Heart left ventricle (tissue), 16 donors: ENCODE measurements at regions not wholly inside any gene's neighbourhood (a gene's known extent, or its start where the extent isn't known, plus 50 kb on each side); places are given as distances from the start of the nearest gene placed in this dataset.

Experiments
- ATAC-seq, 4 donors: fragments of 200-7000 bp; cut with Tn5 transposase; one replicate each; pipeline ENCODE4 v1.9.1; 2020 to 2022; ENCODE audit warnings: moderate library complexity in 4 of 4, mild to moderate bottlenecking in 3 of 4, moderate number of reproducible peaks in 1 of 4
- DNase-seq, 5 donors: peaks; one replicate each; pipeline ENCODE4 v3.0.0-alpha.2; 2020
- H3K27ac ChIP-seq, 12 donors: fragments of 200-600 bp; sonication (generic) in 4 of 12; one replicate each; pipeline versions ENCODE4 v1.5.0 to v1.8.0; 2016 to 2022; ENCODE audit warnings: mild to moderate bottlenecking in 2 of 12
- H3K27me3 ChIP-seq, 9 donors: fragments of 200-600 bp; sonication (generic) in 2 of 9; one replicate each; pipeline versions ENCODE4 v1.5.1 to v1.8.0; 2016 to 2022; ENCODE audit warnings: mild to moderate bottlenecking in 3 of 9
- H3K36me3 ChIP-seq, 9 donors: fragments of 200-600 bp; sonication (generic) in 2 of 9; one replicate each; pipeline versions ENCODE4 v1.5.0 to v1.8.0; 2018 to 2022; ENCODE audit warnings: mild to moderate bottlenecking in 2 of 9
- H3K4me1 ChIP-seq, 12 donors: fragments of 200-600 bp; sonication (generic) in 4 of 12; one replicate each; pipeline versions ENCODE4 v1.5.0 to v1.8.0; 2016 to 2022; ENCODE audit warnings: mild to moderate bottlenecking in 3 of 12
- H3K4me3 ChIP-seq, 12 donors: fragments of 200-600 bp; sonication (generic) in 4 of 12; one replicate each; pipeline versions ENCODE4 v1.5.0 to v1.8.0; 2017 to 2022; ENCODE audit warnings: mild to moderate bottlenecking in 9 of 12, moderate library complexity in 4 of 12
- H3K9me3 ChIP-seq, 12 donors: fragments of 200-600 bp; sonication (generic) in 4 of 12; one replicate each; pipeline versions ENCODE4 v1.5.0 to v1.8.0; 2016 to 2022; ENCODE audit warnings: mild to moderate bottlenecking in 1 of 12
- POLR2A ChIP-seq, 2 donors: fragments of 450-650 bp; IDR thresholded peaks; one replicate each; pipeline ENCODE4 v1.6.1; 2017; ENCODE audit warnings: antibody characterized with exemption in 2 of 2, mild to moderate bottlenecking in 2 of 2, moderate library complexity in 2 of 2
- WGBS, 4 donors: extraction: QIAGEN DNeasy Blood & Tissue Kit in 2 of 4; methylation state at CpG; one replicate each; pipeline versions ENCODE4 v1.1.5 to v1.1.7; 2013 to 2018; 5-methylcytosine and 5-hydroxymethylcytosine counted together
- intact Hi-C, 10 donors: fragments of 100-400 bp; cut with DNase I; formaldehyde crosslinking; loops; one replicate each; pipeline versions ENCODE4 v1.11.1 to v1.14.2; 2022
- TF ChIP-seq, protein P1 (sequence below), 12 donors: fragments of 200-600 bp; sonication (generic) in 4 of 12; IDR thresholded peaks; one replicate each; pipeline versions ENCODE4 v1.5.0 to v1.8.0; 2018 to 2022; ENCODE audit warnings: antibody characterized with exemption in 12 of 12, mild to moderate bottlenecking in 5 of 12
- donor health status: ischemic (EF 13 %, LVEDD 7.1; RV severe dilation, severe dysfunction).
- donor health status: healthy with polysubstance abuse.
- donor health status: DM: no; HTN: yes; CAD: no.
- donor health status: DM: no; HTN: no; CAD: no.
- donor health status: ischemic (EF 25% LVEDD 6.9; RV normal size, moderate dysfunction).
- donor health status: ischemic (EF 25% LVEDD 5.7; RV mildly dilated, moderate dysfunction).
- donor health status: healthy.
- donor health status: DM: yes; HTN: yes; CAD: no.
- donor health status: ischemic (EF 35%, LVEDD 5.7; RV mildly dilated, moderate dysfunction).
- donor health status: nonischemic (EF 11% LVEDD 7.7; RV severe dilation, severe dysfunction).
- donor health status: DM: yes; HTN: yes; CAD: no.
- donor health status: PGD.
- donor health status: ischemic (EF 29% LVEDD 5.4; RV normal size, mild dysfunction).
- donor health status: nonischemic (EF 23%, LVEDD 6.1; RV moderate dilation, normal function).

DNA sequence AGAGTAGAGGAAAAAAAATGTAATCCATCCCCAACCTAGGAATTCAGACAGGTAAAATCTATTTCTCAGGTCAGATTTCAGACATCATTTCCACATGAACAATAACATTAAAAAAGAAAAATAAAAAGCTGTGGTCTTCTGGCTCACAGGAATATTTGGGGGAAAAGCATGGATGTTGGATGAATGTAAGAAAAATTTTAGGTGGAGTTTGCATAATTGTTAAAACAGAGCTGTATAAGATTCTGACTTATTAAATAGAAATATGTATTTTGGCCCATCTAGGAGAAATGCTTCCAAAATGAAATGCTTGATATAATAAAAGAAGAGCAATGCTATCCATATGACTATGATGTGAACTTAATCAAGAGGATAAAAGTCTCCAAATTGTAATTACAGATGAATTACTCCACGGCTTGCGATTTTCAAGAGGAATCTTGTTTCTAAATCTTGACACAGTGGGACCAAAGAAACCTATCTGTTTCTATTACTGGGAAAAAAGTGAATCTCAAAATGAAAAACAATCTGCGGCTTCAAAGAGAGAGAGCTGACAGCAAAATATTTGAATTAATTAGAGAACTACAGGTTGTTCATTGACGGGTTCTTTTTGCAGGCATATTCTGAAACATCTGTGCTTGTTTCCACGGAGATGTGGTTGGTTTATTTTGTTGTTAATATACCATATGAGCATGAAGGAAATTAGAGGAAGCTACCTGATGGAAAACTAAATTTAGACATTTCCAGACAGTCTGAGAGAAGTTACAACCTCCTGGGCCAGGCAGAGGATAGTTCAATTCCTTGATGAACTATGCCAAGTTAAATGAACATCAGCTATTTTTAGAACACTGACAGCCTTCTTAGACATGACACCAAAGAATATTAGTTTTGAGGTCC lies 468.7 kb downstream of the PID1 start:
- Histone ChIP-seq H3K4me3 (no peak overlapping the region), H3K9me3 (no peaks in the 10 kb centered on the region), H3K36me3 (no peaks in the 10 kb centered on the region), H3K27me3 (no peaks in the 10 kb centered on the region), H3K4me1 (no peaks in the 10 kb centered on the region), H3K27ac (no peak overlapping the region)
- WGBS, 4 donors: 76 to 83% (median 83%) methylated on average over 5 of the region's 5 CpGs
- TF ChIP-seq, protein P1, sequence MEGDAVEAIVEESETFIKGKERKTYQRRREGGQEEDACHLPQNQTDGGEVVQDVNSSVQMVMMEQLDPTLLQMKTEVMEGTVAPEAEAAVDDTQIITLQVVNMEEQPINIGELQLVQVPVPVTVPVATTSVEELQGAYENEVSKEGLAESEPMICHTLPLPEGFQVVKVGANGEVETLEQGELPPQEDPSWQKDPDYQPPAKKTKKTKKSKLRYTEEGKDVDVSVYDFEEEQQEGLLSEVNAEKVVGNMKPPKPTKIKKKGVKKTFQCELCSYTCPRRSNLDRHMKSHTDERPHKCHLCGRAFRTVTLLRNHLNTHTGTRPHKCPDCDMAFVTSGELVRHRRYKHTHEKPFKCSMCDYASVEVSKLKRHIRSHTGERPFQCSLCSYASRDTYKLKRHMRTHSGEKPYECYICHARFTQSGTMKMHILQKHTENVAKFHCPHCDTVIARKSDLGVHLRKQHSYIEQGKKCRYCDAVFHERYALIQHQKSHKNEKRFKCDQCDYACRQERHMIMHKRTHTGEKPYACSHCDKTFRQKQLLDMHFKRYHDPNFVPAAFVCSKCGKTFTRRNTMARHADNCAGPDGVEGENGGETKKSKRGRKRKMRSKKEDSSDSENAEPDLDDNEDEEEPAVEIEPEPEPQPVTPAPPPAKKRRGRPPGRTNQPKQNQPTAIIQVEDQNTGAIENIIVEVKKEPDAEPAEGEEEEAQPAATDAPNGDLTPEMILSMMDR (IDR thresholded peaks at IDR 0.05): no peak
- no peak for TF ChIP-seq POLR2A (IDR thresholded peaks at IDR 0.05)
- intact Hi-C loops: no loop called here
- DNase-seq (no peak), ATAC-seq (no peak)

DNA sequence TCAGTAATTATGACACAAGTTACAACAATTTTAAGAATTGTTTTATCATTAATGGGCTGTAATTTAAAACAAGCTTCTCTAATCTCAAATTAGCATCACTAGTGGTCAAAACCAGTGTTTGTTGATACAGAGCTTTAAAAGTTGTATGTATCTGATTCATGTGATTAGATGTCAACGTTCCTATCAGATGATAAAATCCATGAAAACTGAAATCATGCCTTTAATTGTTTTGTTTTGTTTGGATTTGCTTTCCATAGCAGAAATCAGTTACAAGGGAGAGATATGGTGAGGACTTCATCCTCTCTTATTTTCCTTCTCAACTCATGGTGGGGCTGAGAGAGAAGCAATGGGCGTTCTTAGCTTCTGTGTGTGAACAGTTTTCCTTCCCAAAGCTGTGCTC lies 469.6 kb downstream of the PID1 start:
- Histone ChIP-seq H3K4me3 (no peak overlapping the region), H3K27me3 (no peaks in the 10 kb centered on the region), H3K9me3 (no peaks in the 10 kb centered on the region), H3K36me3 (no peaks in the 10 kb centered on the region), H3K4me1 (no peaks in the 10 kb centered on the region), H3K27ac (no peak overlapping the region)
- ATAC-seq (no peak), DNase-seq (no peak)
- intact Hi-C loops: no loop called here
- TF ChIP-seq, protein P1 (IDR thresholded peaks at IDR 0.05): no peak
- no peak for TF ChIP-seq POLR2A (IDR thresholded peaks at IDR 0.05)
- 24 to 41% (median 31%) methylated on average over 2 of the region's 2 CpGs for WGBS, 4 donors

DNA sequence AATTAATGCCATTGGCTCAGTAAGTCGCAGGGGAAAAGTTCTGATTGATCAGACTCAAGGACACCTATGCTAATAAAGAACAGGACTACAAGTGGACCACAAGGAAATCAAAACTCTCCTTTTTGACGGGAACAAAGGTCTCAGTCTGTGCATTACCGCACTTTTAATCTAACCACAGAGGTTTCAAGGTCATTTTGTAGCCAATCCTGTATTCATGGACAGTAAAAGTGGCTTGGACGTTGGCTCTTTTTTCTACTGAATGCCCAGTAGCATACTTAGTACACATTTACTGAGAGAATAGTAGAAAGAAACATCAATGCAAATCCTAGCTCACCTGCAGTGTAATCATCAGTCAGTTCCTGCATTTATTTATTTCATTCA lies 471.9 kb downstream of the PID1 start:
- Histone ChIP-seq H3K9me3 (no peaks in the 10 kb centered on the region), H3K27me3 (no peaks in the 10 kb centered on the region), H3K4me1 (no peaks in the 10 kb centered on the region), H3K27ac (no peak overlapping the region), H3K4me3 (no peak overlapping the region), H3K36me3 (no peaks in the 10 kb centered on the region)
- no peak for TF ChIP-seq POLR2A (IDR thresholded peaks at IDR 0.05)
- TF ChIP-seq, protein P1 (IDR thresholded peaks at IDR 0.05): no peak
- ATAC-seq: no peak
- no peak for DNase-seq
- intact Hi-C loops: no loop called here
- WGBS, 4 donors: 59 to 70% (median 63%) methylated on average over 4 of the region's 4 CpGs

GRCh38 chr2:228798458-228799207 lies 472.5 kb downstream of the PID1 start:
- TF ChIP-seq POLR2A (IDR thresholded peaks at IDR 0.05): no peak
- TF ChIP-seq, protein P1 (IDR thresholded peaks at IDR 0.05): no peak
- Histone ChIP-seq H3K27me3 (no peaks in the 10 kb centered on the region), H3K4me3 (no peak overlapping the region), H3K36me3 (no peaks in the 10 kb centered on the region), H3K9me3 (no peaks in the 10 kb centered on the region), H3K27ac (no peak overlapping the region), H3K4me1 (no peaks in the 10 kb centered on the region)
- WGBS, 4 donors: 72 to 78% (median 75%) methylated on average over 11 of the region's 11 CpGs
- intact Hi-C loops: no loop called here
- DNase-seq (no peak), ATAC-seq (no peak)
